Upper lobe of left lung (tissue), 6 donors: ENCODE measurements at regions not wholly inside any gene's neighbourhood (a gene's known extent, or its start where the extent isn't known, plus 50 kb on each side); places are given as distances from the start of the nearest gene placed in this dataset.
A peak's percentile ranks its signal among the peaks of the same experiment; 100 is the strongest.

Source experiments
- ATAC-seq, 2 donors: fragments of 200-7000 bp; cut with Tn5 transposase; one replicate each; pipeline ENCODE4 v1.9.1; 2022; ENCODE audit warnings: mild to moderate bottlenecking in 2 of 2, moderate library complexity in 2 of 2; ENCODE audit not compliant: low FRiP score in 2 of 2
- DNase-seq, 2 donors: peaks; one replicate each; pipeline ENCODE4 v3.0.0-alpha.2; 2019 to 2020
- H3K27ac ChIP-seq, 4 donors: fragments of 200-600 bp; sonication (generic); one replicate each; pipeline ENCODE4 v1.5.1; 2016 to 2019
- H3K27me3 ChIP-seq, 4 donors: fragments of 200-600 bp; sonication (generic); one replicate each; pipeline ENCODE4 v1.5.1; 2017 to 2019
- H3K36me3 ChIP-seq, 4 donors: fragments of 200-600 bp; sonication (generic); one replicate each; pipeline ENCODE4 v1.5.1; 2016 to 2019
- H3K4me1 ChIP-seq, 4 donors: fragments of 200-600 bp; sonication (generic); one replicate each; pipeline ENCODE4 v1.5.1; 2018 to 2019
- H3K4me3 ChIP-seq, 4 donors: fragments of 200-600 bp; sonication (generic); one replicate each; pipeline ENCODE4 v1.5.1; 2017 to 2019; ENCODE audit warnings: mild to moderate bottlenecking in 2 of 4, moderate library complexity in 1 of 4
- H3K9me3 ChIP-seq, 4 donors: fragments of 200-600 bp; sonication (generic); one replicate each; pipeline ENCODE4 v1.5.1; 2018 to 2019
- CTCF ChIP-seq, 6 experiments: fragments of 450-650 bp in 4 of 6; fragments of 200-600 bp in 2 of 6; sonication (generic) in 2 of 6; IDR thresholded peaks; one replicate each; pipeline ENCODE4 v1.5.1; 2016 to 2019; ENCODE audit warnings: antibody characterized with exemption in 6 of 6
- EP300 ChIP-seq, 4 donors: sonication (generic); formaldehyde crosslinking; IDR thresholded peaks; one replicate each; pipeline ENCODE4 v1.5.1; 2017; ENCODE audit warnings: antibody characterized with exemption in 4 of 4, control low read depth in 2 of 4
- POLR2A ChIP-seq, 4 donors: fragments of 450-650 bp; IDR thresholded peaks; one replicate each; pipeline ENCODE4 v1.5.1; 2016 to 2017; ENCODE audit warnings: antibody characterized with exemption in 4 of 4, mild to moderate bottlenecking in 2 of 4
- POLR2AphosphoS5 ChIP-seq, 2 donors: sonication (generic); formaldehyde crosslinking; IDR thresholded peaks; one replicate each; pipeline ENCODE4 v1.5.1; 2017; ENCODE audit warnings: antibody characterized with exemption in 2 of 2
- WGBS, 2 donors: methylation state at CpG; one replicate each; pipeline ENCODE4 v1.1.5; 2017 to 2018; 5-methylcytosine and 5-hydroxymethylcytosine counted together
- donor health status: DM: no; HTN: no; CAD: no; lungs with moderate emphysema.
- donor health status: DM: no; HTN: yes; CAD: no; lungs with severe emphysema.

- DNase-seq = no peak
- 82 to 88% methylated on average over 4 to 6 of the region's 6 CpGs for WGBS, 2 donors
- TF ChIP-seq CTCF (IDR thresholded peaks at IDR 0.05) (no peak), POLR2AphosphoS5 (IDR thresholded peaks at IDR 0.05) (no peak), POLR2A (IDR thresholded peaks at IDR 0.05) (no peak), EP300 (IDR thresholded peaks at IDR 0.05) (no peak)
- Histone ChIP-seq H3K4me1 (peaks cover 0 to 9% (median 3%) of the 10 kb centered on the region in 4 donors), H3K27ac (no peak overlapping the region), H3K4me3 (no peak overlapping the region), H3K9me3 (no peaks in the 10 kb centered on the region), H3K27me3 (peaks cover 0 to 8% (median 2%) of the 10 kb centered on the region in 4 donors), H3K36me3 (no peaks in the 10 kb centered on the region)
- no peak for ATAC-seq
Measured at GRCh38 chr11:69890476-69890875, 71.3 kb upstream of the FGF3 start.

GRCh38 chr11:69891421-69892236 is 72.4 kb upstream of the FGF3 start:
- WGBS, 2 donors = 46 to 62% methylated on average over 25 to 45 of the region's 46 CpGs
- TF ChIP-seq POLR2AphosphoS5 (IDR thresholded peaks at IDR 0.05) = no peak
- no peak for TF ChIP-seq EP300 (IDR thresholded peaks at IDR 0.05)
- TF ChIP-seq POLR2A (IDR thresholded peaks at IDR 0.05) = no peak
- TF ChIP-seq CTCF (IDR thresholded peaks at IDR 0.05) = no peak
- ATAC-seq = no peak
- peaks cover 0 to 8% (median 2%) of the 10 kb centered on the region in 4 donors for H3K27me3 ChIP-seq
- peaks cover 0 to 9% (median 3%) of the 10 kb centered on the region in 4 donors for H3K4me1 ChIP-seq
- no peaks in the 10 kb centered on the region for H3K9me3 ChIP-seq
- H3K27ac ChIP-seq = no peak overlapping the region
- peak in 1 of 2 donors; percentile 65 for DNase-seq
- H3K36me3 ChIP-seq = no peaks in the 10 kb centered on the region
- H3K4me3 ChIP-seq = no peak overlapping the region

- ATAC-seq (no peak), DNase-seq (peak in 1 of 2 donors; percentile 59)
- Histone ChIP-seq H3K9me3 (no peaks in the 10 kb centered on the region), H3K36me3 (no peaks in the 10 kb centered on the region), H3K27me3 (peaks cover 0 to 8% (median 2%) of the 10 kb centered on the region in 4 donors), H3K27ac (no peak overlapping the region), H3K4me3 (no peak overlapping the region), H3K4me1 (peaks cover 0 to 9% (median 3%) of the 10 kb centered on the region in 4 donors)
- TF ChIP-seq CTCF (IDR thresholded peaks at IDR 0.05) = no peak
- no peak for TF ChIP-seq POLR2AphosphoS5 (IDR thresholded peaks at IDR 0.05)
- no peak for TF ChIP-seq POLR2A (IDR thresholded peaks at IDR 0.05)
- TF ChIP-seq EP300 (IDR thresholded peaks at IDR 0.05) = no peak
- WGBS, 2 donors = 73 to 78% methylated on average over 23 to 28 of the region's 29 CpGs
Measured at GRCh38 chr11:69892237-69892985, 73.2 kb upstream of the FGF3 start.

- H3K4me3 ChIP-seq = no peak overlapping the region
- 39 to 44% methylated on average over 3 to 11 of the region's 11 CpGs for WGBS, 2 donors
- H3K4me1 ChIP-seq = peaks cover 0 to 9% (median 3%) of the 10 kb centered on the region in 4 donors
- peak in 1 of 2 donors; percentile 7 for ATAC-seq
- no peak overlapping the region for H3K27ac ChIP-seq
- H3K9me3 ChIP-seq = no peaks in the 10 kb centered on the region
- no peaks in the 10 kb centered on the region for H3K36me3 ChIP-seq
- DNase-seq = no peak
- H3K27me3 ChIP-seq = peaks cover 0 to 8% (median 2%) of the 10 kb centered on the region in 4 donors
- TF ChIP-seq CTCF (IDR thresholded peaks at IDR 0.05) (no peak), POLR2AphosphoS5 (IDR thresholded peaks at IDR 0.05) (no peak), EP300 (IDR thresholded peaks at IDR 0.05) (no peak), POLR2A (IDR thresholded peaks at IDR 0.05) (no peak)
Measured at GRCh38 chr11:69892986-69893555, 73.9 kb upstream of the FGF3 start.
